HCT116 (cell line): ENCODE measurements at regions not wholly inside any gene's neighbourhood (a gene's known extent, or its start where the extent isn't known, plus 50 kb on each side); places are given as distances from the start of the nearest gene placed in this dataset.
"Not testable (repeated sequence)": the region's sequence is repeated elsewhere in the genome, so short reads cannot be mapped to it uniquely, and the experiment has no call there.

Source experiments
- ATAC-seq: fragments of 200-7000 bp; cut with Tn5 transposase; 2 replicates; pipeline ENCODE4 v1.9.1; 2020; ENCODE audit warnings: mild to moderate bottlenecking, moderate library complexity
- BruUV-seq: library from RNA; stranded (reverse); fragments of 400-500 nt; replicated peaks from 2 replicates; lab custom pipeline; 2021; lab: Mats Ljungman, UMichigan
- CTCF ChIA-PET: fragments of 300-600 bp; sonication (Branson Sonifier 250); formaldehyde crosslinking; loops from one replicate; lab custom pipeline; 2021; ENCODE audit warnings: antibody characterized with exemption; lab: Charles Lee
- POLR2A ChIA-PET: fragments of 300-600, 350-600 bp; sonication (Branson Sonifier 250); formaldehyde crosslinking; loops from one replicate; lab custom pipeline; 2021; ENCODE audit warnings: antibody characterized with exemption; lab: Charles Lee
- RAD21 ChIA-PET, 2 experiments: fragments of 300-600 bp; sonication (Branson Sonifier 250); formaldehyde crosslinking; loops; one replicate each; lab custom pipeline; 2023; ENCODE audit warnings: low total read pairs in 2 of 2; ENCODE audit not compliant: uncharacterized antibody in 2 of 2, unreplicated experiment in 2 of 2, low non-redundant PET in 1 of 2; lab: Charles Lee
- DNase-seq: peaks from one replicate; pipeline ENCODE4 v3.0.0-alpha.2; 2010; ENCODE audit warnings: low read depth, low spot score
- H2AFZ ChIP-seq: fragments of 200-600 bp; shearing (Covaris generic), sonication (generic); 2 replicates; pipeline ENCODE4 v1.6.1; 2017; ENCODE audit warnings: low read depth, mixed run types, mixed read lengths, antibody characterized with exemption, low read length; ENCODE audit not compliant: poor library complexity, severe bottlenecking
- H3K27ac ChIP-seq: 2 replicates; pipeline ENCODE4 v1.5.1; 2012; ENCODE audit warnings: low read depth, low read length
- H3K27me3 ChIP-seq: fragments of 200-600 bp; sonication (generic); 2 replicates; pipeline ENCODE4 v1.6.1; 2016; ENCODE audit warnings: mixed run types, low read length, mixed read lengths; ENCODE audit not compliant: insufficient read depth
- H3K36me3 ChIP-seq, 2 experiments: fragments of 200-500 bp in 1 of 2; fragments of 200-600 bp in 1 of 2; sonication (Bioruptor generic) in 1 of 2; sonication (generic) in 1 of 2; 2 replicates each; pipeline versions ENCODE4 v1.5.1 to v1.6.1; 2014 to 2016; ENCODE audit warnings: low read length in 2 of 2, inconsistent platforms in 1 of 2, mixed read lengths in 1 of 2, mixed run types in 1 of 2; ENCODE audit not compliant: insufficient read depth in 2 of 2, control insufficient read depth in 1 of 2
- H3K4me1 ChIP-seq, 2 experiments: fragments of 200-600 bp in 1 of 2; sonication (generic) in 1 of 2; 2 replicates each; pipeline versions ENCODE4 v1.5.1 to v1.6.1; 2012 to 2017; ENCODE audit warnings: low read length in 2 of 2, inconsistent platforms in 1 of 2, mild to moderate bottlenecking in 1 of 2, mixed read lengths in 1 of 2, mixed run types in 1 of 2, moderate library complexity in 1 of 2; ENCODE audit not compliant: insufficient read depth in 2 of 2, control insufficient read depth in 1 of 2
- H3K4me2 ChIP-seq: fragments of 200-600 bp; sonication (generic); 2 replicates; pipeline ENCODE4 v1.6.1; 2017; ENCODE audit warnings: mixed run types, low read length, mixed read lengths
- H3K4me3 ChIP-seq, 2 experiments: fragments of 200-600 bp in 1 of 2; sonication (generic) in 1 of 2; replicated peaks in 1 of 2; 2 replicates each; pipeline ENCODE4 v1.5.1; 2011 to 2016; ENCODE audit warnings: low read length in 2 of 2, control low read depth in 1 of 2, low read depth in 1 of 2, mild to moderate bottlenecking in 1 of 2, mixed read lengths in 1 of 2, mixed run types in 1 of 2
- H3K79me2 ChIP-seq: fragments of 200-600 bp; sonication (generic); 2 replicates; pipeline ENCODE4 v1.6.1; 2017; ENCODE audit warnings: mild to moderate bottlenecking, mixed run types, low read length, moderate library complexity, mixed read lengths; ENCODE audit not compliant: insufficient read depth
- H3K9ac ChIP-seq: fragments of 200-600 bp; sonication (generic); 2 replicates; pipeline ENCODE4 v1.6.1; 2016; ENCODE audit warnings: low read length, mixed read lengths
- H3K9me2 ChIP-seq: fragments of 200-600 bp; sonication (generic), shearing (Covaris generic); 2 replicates; pipeline ENCODE4 v1.6.1; 2017; ENCODE audit warnings: mixed run types, mild to moderate bottlenecking, moderate library complexity; ENCODE audit not compliant: insufficient read depth
- H3K9me3 ChIP-seq, 2 experiments: fragments of 200-500 bp in 1 of 2; fragments of 200-600 bp in 1 of 2; sonication (Bioruptor generic) in 1 of 2; sonication (generic) in 1 of 2; 2 replicates each; pipeline ENCODE4 v1.6.1; 2014 to 2017; ENCODE audit warnings: low read length in 2 of 2, mixed read lengths in 2 of 2, inconsistent platforms in 1 of 2, low read depth in 1 of 2, mild to moderate bottlenecking in 1 of 2, mixed run types in 1 of 2, moderate library complexity in 1 of 2; ENCODE audit not compliant: control insufficient read depth in 1 of 2, insufficient read depth in 1 of 2
- H4K20me1 ChIP-seq: fragments of 200-600 bp; sonication (generic), shearing (Covaris generic); 2 replicates; pipeline ENCODE4 v1.6.1; 2017; ENCODE audit warnings: mixed run types, mild to moderate bottlenecking, moderate library complexity; ENCODE audit not compliant: insufficient read depth
- CBX3 ChIP-seq: IDR thresholded peaks from 2 replicates; pipeline ENCODE4 v1.6.1; 2012; ENCODE audit warnings: low read depth
- CEBPB ChIP-seq: IDR thresholded peaks from 2 replicates; pipeline ENCODE4 v1.6.1; 2012; ENCODE audit warnings: low read depth
- EGR1 ChIP-seq: IDR thresholded peaks from 2 replicates; pipeline ENCODE4 v1.6.1; 2012; ENCODE audit warnings: low read depth
- ELF1 ChIP-seq: IDR thresholded peaks from 2 replicates; pipeline ENCODE4 v1.6.1; 2012; ENCODE audit warnings: low read depth, borderline replicate concordance
- JUND ChIP-seq: IDR thresholded peaks from 2 replicates; pipeline ENCODE4 v1.6.1; 2012
- POLR2A ChIP-seq: IDR thresholded peaks from 2 replicates; pipeline ENCODE4 v1.7.0; 2011; ENCODE audit warnings: borderline replicate concordance; ENCODE audit not compliant: insufficient read depth, insufficient read length; ENCODE audit errors: extremely low read depth
- RAD21 ChIP-seq: IDR thresholded peaks from 2 replicates; pipeline ENCODE4 v1.6.1; 2012; ENCODE audit warnings: low read depth, mild to moderate bottlenecking
- SP1 ChIP-seq: IDR thresholded peaks from 2 replicates; pipeline ENCODE4 v1.6.1; 2012; ENCODE audit warnings: low read depth
- SRF ChIP-seq: IDR thresholded peaks from 2 replicates; pipeline ENCODE4 v1.6.1; 2012; ENCODE audit warnings: low read depth
- TCF7L2 ChIP-seq: IDR thresholded peaks from 2 replicates; pipeline ENCODE4 v1.7.0; 2011; ENCODE audit warnings: borderline replicate concordance, inconsistent platforms; ENCODE audit not compliant: insufficient read depth, insufficient read length; ENCODE audit errors: extremely low read depth
- ZBTB33 ChIP-seq: IDR thresholded peaks from 2 replicates; pipeline ENCODE4 v1.6.1; 2011; ENCODE audit warnings: mild to moderate bottlenecking, low read length, moderate library complexity; ENCODE audit not compliant: insufficient replicate concordance; ENCODE audit errors: extremely low read depth
- ZNF274 ChIP-seq: fragments of 200-500 bp; sonication (Bioruptor generic); IDR thresholded peaks from 2 replicates; pipeline ENCODE4 v1.6.1; 2014; ENCODE audit warnings: mild to moderate bottlenecking, low read depth, low read length, inconsistent platforms
- intact Hi-C: fragments of 100-400 bp; cut with micrococcal nuclease; formaldehyde crosslinking; loops from 2 replicates; pipeline ENCODE4 v1.10.0; 2022

- BruUV-seq, H3K9me2 ChIP-seq, H2AFZ ChIP-seq, CTCF ChIA-PET, H3K4me3 ChIP-seq, H3K27ac ChIP-seq, H3K4me1 ChIP-seq, H3K79me2 ChIP-seq, H3K4me2 ChIP-seq, H3K36me3 ChIP-seq, H3K9me3 ChIP-seq, POLR2A ChIA-PET, H3K9ac ChIP-seq, intact Hi-C loops, H4K20me1 ChIP-seq, ATAC-seq, H3K27me3 ChIP-seq, DNase-seq: not testable (repeated sequence)
- RAD21 ChIA-PET, result interaction anchor here in 1 of 2 experiments (0.7 kb wide), 1 partner anchor 742 kb away, joined by 3 read pairs; no protein-coding TSS in a partner anchor
Observed at GRCh38 chr11:81954301-81954700, 779.4 kb downstream of the FAM181B start.

- intact Hi-C loops, result no loop called here
- DNase-seq, result no peak
- Histone ChIP-seq H3K4me2 (no peak overlapping the region), H3K9ac (no peak overlapping the region), H3K36me3 (no peaks in the 10 kb centered on the region), H3K9me3 (peaks cover 3 to 8% of the 10 kb centered on the region in 2 experiments; a peak in 2 of 4 replicates), H3K27ac (no peak overlapping the region), H3K4me1 (no peaks in the 10 kb centered on the region), H3K79me2 (no peaks in the 10 kb centered on the region), H4K20me1 (no peaks in the 10 kb centered on the region), H3K9me2 (no peaks in the 10 kb centered on the region), H3K27me3 (no peaks in the 10 kb centered on the region), H3K4me3 (no peak overlapping the region), H2AFZ (no peak overlapping the region)
- TF ChIP-seq ELF1 (no peak), ZNF274 (no peak), CBX3 (no peak), CEBPB (no peak), SRF (no peak), POLR2A (no peak), ZBTB33 (no peak), RAD21 (no peak), SP1 (no peak), TCF7L2 (no peak), EGR1 (no peak), JUND (no peak)
- RAD21 ChIA-PET, result no interaction called here
- CTCF ChIA-PET, result no interaction called here
- POLR2A ChIA-PET, result no interaction called here
- no TSS peak for BruUV-seq
- no peak for ATAC-seq
Observed at GRCh38 chr11:81946831-81947230, 786.8 kb downstream of the FAM181B start.
